HuH-7.5 (cell line): ENCODE measurements at regions not wholly inside any gene's neighbourhood (a gene's known extent, or its start where the extent isn't known, plus 50 kb on each side); places are given as distances from the start of the nearest gene placed in this dataset.
"Not testable (repeated sequence)": the region's sequence is repeated elsewhere in the genome, so short reads cannot be mapped to it uniquely, and the experiment has no call there.

Experiments used
- DNase-seq: peaks from one replicate; pipeline ENCODE4 v3.0.0; 2011; ENCODE audit warnings: low spot score

DNA sequence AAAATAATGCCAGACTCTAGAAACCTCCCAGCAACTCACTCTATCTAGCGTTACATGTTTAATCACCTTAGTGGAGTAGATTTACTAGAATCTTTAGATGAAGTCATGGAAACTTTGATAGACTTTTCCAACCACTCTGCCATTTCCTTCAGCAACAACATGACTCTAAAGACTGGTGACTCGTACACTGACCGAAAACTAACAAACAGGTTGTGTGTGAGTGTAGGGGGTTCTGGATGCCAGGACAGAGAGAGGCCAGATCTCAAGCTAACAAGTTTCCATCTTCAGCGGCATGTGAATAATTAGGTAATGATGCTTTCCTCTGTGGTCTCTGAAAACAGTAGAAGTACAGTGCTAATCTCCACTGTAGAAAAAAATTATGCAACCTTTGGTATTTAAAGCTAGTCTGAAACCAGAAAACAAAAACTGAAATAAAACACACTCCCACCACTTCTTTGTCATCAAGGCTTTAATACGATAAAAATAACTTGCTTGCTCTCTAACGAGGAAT is 286.4 kb downstream of the PRDM5 start:
- DNase-seq = no peak

DNA sequence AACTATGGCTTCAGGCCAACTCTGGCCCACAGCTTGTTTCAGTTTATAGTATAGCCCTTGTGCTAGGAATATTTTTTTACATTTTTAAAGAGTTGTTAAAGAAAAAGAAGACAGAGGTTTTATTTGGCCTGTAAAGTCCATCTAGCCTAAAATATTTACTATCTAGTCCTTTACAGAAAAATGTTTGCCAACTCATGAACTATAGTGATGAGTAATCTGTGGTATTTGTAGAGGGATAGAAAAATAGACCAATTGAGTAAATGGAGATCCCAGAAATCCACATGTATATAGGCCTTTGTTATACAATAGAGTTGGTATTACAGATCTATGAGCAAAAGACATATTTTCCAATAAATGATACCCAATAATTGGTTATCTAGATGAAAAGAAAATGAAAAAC is 288.7 kb downstream of the PRDM5 start:
- no peak for DNase-seq

DNA sequence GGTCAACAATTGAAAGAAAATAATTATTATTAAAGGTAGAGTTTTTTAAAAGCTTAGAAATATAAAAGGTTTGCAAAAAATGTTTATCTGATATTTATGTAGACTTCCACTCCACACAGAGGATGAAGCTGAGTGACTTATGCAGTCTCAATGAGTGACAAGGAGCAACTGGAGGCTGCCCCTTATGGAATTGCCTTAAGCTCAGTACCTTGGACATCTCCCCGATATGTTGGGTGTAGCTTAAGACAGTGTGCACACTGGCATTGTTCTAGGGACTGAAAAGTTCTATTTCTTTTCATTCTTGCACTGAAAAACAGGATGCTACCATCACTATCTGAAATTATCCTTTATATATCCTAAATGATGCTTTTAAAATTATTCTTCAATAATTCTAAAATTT is 292.1 kb downstream of the PRDM5 start:
- no peak for DNase-seq

DNA sequence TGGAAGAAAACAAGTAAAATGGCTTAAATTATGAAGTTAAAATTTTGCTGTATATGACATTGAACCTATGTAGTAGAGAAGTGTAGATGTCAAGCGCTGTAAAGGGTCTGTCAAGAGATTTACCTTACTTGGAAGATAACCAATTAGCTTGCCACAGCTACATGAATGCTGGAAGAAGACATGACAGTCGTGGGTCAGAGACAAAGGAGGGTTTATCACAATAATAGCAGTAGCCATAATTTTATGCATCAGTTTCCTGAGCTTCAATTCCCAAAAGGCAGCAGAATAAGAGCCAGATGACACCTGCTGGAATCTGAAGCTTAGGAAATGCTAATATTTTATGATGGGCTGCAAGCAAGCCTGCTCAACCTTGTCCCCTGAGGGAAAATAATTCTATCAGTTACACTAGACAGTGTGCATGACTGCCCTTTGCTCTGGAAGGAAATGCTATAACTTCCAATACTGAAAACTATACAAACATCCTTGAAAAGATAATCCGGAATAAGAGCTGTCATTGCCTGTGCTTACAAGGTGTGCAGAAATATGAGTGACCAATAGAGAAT is 292.9 kb downstream of the PRDM5 start:
- no peak for DNase-seq

DNA sequence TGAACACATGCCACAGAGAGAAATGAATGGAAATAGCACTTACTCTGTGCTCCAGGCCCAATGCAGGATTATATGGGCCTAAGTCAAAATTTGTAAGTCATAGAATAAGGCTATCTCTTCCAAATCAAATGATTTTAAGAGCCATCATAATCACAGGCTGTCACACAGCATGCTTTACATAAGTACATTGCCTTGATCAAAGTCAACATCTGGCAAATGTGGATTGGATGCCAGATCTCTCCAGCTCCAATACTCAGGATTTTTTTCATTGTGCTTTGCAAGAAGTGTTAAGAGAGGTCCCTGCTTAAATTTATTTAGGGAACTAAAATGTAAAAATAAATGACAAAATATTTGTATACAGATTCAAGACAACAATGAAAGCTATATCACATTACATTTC is 299.9 kb downstream of the PRDM5 start:
- no peak for DNase-seq

DNA sequence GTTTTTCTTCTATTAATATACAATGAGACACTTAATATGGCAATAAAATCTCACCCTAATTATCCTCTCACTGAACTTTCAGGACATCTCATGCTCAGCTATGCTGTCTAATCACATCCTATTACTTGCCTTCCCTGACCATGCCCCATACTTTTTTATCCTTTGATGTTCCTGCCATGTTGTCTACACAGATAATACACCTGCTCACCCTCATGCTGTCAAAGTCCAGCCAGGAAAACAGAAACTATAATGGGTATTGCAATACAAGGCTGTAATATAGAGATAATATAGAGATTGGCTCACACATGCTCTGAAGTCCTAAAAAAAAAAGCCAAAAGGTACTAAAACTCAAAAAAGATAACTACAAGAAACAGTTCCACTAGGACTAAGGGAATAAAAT is 305.4 kb downstream of the PRDM5 start:
- no peak for DNase-seq

DNA sequence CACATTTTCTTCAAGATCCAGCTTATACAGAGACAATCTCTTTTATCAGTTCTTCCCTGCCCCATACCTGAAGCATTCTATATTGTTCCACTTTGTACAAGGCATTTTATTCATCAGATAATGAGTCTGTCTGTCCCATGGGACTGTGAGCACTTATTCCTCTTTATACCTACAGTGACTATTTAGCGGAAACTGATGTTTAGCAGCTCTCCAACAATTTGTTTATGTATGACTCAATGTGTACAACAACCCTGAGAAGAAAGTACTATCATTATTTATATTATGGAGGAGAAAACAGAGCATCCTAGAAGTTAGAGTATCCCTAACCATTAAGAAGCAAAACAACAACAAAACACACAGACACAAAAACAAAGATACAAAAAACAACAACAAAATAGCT is 306.5 kb downstream of the PRDM5 start:
- no peak for DNase-seq

DNA sequence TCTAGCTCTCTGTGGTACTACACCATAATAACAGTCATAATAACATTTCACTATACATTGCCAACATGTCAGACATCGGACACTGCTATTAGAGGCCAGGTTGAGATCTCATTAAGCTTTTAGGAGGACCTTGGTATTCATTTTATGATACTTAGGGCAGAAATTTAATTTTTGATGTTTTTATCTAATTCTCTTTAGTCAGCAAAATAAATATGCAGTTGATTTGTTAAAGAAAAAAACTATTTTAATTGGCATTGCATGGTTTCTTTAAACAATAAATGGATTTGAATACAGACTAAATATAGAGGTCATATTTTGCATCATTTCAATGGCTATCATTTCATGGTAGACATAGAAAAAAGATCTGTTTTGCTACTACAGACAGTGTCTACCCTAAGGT is 308.7 kb downstream of the PRDM5 start:
- no peak for DNase-seq

DNA sequence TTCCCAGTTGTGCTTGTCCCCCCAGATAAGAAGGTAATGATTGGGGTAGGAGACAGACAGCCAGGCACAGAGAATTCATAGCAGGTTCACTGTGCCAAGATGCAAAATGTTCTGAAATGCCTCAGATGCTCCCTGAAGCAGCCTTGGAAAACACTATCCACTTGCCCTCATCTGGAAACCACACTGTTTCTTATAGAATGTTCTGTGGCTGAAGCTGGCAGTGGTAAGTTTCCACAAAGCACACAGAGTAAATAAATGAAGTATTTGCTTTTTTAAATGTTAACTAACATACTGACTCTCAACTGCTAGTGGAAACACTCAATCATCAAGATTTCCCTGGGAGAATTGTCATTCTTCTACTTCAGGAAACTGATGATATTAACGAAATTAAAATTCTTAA is 311.4 kb downstream of the PRDM5 start:
- DNase-seq = no peak

DNA sequence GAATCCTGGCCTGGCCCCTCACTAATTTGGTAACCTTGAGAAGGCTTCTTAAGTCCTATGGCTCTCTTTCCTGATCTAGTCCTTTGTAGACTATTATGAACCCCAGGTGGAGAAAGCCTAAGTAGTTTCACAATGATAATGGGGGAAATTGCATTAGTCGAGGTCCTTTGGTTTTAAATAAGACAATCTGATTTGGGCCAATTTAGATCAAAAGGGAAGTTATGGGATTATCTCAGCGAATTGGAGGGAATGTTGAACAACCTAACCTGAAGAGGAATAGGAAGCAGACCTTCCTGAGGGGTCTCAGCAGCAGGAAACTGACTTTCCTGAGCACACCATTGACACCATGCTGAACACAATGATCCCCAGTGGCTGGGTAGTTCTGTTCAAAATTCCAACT is 331.5 kb downstream of the PRDM5 start:
- no peak for DNase-seq

DNA sequence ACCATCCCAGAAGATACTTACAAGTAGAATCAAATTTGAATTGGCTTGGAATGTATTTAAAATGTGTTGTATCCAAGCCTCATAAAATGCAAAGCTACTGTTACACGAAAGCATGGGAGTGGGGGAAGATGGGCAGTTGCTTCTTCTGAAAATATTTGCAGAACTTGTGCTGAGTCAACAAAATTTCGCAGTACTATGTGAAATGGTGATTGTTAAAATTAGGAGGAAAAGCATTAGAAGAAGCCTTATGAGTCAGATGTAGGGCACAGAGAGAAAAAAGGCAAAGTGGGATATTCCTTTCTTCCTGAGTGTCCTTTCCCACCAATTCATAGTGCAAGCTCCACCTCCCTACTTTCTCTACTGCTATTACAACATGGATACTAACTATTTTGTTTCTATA is 332.7 kb downstream of the PRDM5 start:
- no peak for DNase-seq

DNA sequence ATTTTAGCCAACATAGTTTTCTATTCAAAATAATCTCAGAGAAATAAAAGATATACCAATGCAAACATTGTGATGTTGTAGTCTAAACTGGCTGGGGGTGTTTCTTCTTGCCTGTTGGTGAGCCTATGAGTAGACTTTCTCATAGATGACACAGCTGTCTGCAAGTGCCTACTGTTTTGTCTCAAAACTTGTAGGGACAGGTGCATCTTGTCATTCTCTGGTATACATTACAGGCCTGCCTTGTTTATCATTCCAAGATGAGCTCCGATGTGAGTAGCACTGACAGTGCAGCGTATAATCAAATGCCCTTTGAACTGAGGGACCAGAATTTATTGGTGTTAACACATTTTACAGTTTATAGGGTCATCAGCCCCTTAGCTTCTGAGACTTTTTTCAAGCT is 353.8 kb downstream of the PRDM5 start:
- no peak for DNase-seq

DNA sequence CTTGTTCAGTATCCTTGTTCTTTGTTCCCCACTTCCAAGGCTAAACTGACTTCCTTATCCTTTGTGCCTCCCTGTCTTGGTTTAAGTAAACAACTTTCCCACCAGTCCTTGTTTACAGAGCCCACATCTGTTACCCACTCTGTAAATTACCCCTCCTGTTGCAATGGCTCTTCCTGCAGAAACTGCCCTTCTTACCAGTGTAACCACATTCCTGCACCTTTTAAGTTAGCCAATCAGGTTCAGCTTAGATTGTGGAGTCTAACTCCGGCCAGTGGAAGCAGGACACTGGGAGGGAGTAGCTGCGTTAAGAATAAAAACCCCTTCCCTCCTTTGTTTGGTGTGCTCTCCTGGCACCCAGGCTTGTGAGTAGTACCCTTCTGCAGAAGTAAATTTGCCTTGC is 360.9 kb downstream of the PRDM5 start:
- DNase-seq = no peak

DNA sequence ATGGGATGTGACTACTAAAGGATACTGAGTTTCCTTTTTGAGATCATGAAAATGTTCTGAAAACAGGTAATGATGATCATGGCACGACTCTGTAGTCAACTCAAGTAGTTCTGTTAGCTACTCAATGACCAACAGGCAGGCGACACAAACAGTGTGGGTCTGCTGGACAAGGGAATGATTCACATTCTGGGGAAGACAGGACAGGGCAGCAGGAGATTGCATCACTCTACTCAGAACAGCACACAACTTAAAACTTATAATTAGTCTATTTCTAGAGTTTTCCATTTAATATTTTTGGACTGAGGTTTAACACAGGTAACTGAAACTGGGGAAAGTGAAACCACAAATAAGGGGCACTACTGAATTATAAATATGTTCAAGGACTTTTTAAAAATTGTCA is 365.2 kb downstream of the PRDM5 start:
- no peak for DNase-seq

DNA sequence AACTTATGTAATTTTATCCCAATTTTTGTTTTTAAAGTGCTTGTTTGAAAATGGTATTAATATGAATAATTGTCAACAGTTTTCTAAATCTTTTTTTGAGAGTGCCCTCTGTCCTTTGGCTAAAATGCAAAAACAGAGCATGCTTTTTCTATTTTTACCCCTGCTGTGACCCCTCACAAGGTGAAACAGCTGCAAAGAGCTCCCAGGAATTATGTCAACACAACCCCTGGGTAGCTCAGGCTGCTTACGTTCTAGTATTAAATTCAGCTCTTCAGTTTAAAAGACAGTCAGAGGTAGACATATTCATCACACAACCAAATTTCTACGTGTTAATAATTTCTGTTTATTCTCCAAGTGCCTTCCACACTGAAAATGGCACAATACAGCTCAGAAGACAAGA is 367.5 kb downstream of the PRDM5 start:
- DNase-seq = no peak

DNA sequence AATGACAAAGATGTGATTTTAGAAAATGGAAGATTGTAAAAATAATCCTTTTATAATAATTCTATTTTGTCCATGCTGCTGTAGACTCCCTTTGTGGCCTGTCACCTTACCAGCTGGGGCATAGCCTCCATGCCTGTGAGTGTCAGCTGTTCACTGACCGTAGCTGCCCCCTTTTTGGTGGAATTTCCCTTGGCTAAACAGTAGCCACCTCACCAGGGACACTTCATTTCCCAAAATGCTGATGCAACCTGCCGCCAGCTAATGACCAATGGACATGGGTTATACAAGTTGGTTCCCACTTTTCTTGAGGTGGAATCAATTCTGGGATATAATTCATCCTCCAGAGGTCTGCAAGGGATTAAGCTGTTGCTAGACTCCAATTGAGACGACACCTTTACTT is 368.4 kb downstream of the PRDM5 start:
- DNase-seq = no peak

DNA sequence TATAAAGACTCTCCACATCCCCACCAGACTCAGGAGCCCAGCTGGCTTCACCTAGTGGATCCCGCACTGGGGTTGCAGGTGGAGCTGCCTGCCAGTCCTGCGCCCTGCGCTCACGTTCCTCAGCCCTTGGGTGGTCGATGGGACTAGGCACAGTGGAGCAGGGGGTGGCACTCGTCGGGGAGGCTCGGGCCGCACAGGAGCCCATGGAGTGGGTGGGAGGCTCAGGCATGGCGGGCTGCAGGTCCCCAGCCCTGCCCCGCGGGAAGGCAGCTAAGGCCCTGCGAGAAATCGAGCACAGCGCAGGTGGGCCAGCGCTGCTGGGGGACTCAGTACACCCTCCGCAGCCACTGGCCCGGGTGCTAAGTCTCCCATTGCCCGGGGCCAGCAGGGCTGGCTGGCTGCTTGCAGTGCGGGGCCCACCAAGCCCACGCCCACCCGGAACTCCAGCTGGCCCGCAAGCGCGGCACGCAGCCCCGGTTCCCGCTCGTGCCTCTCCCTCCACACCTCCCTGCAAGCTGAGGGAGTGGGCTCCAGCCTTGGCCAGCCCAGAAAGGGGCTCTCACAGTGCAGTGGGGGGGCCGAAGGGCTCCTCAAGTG is 371.8 kb downstream of the PRDM5 start:
- not testable (repeated sequence) for DNase-seq

DNA sequence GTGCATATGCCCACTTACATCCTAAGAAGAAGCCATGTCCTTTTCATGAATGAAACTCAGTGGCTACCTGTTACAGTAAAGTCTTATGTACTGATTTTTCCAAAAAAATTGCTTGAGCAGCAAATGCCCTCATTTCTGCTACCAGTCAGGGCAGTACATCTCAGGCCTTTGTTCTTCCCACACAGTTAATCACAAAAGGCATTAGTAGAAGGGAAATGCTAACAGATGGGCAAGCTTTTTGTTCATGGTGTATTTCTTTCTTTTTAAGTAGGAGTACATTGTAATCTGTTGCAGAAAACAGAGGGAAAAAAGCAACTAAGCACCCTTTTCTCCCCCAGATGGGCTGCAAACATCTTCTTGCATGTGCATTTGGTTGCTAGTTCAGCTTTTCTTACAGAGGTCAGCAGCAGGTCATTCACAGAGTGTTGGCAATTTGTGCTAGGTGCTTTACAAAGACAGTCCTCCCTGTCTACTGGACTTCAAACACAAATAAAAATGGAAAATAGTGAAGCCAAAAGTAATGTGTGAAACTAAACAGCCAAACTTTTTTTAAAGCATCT is 373.4 kb downstream of the PRDM5 start:
- DNase-seq = no peak

DNA sequence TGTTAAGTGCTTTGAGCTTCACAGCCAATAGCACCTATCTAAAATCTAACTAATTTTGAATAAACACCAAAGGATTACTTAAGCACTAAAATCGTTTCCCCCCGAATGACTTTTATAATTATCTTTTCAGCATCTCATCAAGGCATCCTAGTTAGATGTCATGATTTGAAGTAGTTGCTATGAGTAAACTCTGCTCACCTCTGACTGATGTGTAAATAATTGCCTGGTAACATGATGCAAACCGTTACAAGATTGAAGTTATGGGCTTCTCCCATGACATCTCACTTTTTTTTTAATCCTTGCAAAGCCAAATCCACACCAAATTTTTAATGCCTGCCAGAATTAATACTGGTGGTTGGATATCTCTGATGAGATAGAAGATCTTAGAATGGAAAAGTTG is 377.1 kb downstream of the PRDM5 start:
- no peak for DNase-seq

DNA sequence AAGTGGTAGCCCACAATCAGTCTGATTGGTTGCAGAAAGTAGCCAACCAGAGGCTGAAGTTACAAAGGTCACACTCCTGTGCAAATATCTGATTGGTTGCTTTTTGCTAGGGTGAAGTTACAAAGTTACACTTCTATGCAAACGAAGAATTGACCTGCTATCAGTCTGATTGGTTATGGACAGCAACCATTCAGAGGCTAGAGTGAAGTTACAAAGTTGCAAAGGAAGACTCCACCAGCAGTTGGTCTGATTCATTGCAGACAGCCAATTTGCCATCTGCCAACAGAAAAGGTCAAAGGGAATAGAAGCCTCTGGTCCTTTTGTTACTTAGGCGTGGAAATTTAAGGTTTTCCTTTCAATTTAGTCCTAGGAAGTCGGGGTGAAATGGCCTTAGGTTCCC is 377.7 kb downstream of the PRDM5 start:
- DNase-seq = no peak

DNA sequence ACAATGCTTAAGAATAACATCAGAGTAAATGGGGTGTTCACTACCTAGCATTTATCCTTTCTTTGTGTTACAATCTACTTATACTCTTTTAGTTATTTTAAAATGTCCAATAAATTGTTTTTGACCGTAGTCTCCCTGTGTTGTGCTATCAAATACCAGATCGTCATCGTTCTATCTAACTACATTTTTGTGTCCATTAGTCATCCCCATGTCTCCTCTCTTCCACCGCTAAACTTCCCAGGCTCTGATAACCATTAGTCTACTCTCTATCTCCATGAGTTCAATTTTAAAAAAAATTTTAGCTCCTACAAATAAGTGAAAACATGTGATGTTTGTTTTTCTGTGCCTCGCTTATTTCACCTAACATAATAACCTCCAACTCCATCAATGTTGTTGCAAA is 381.9 kb downstream of the PRDM5 start:
- no peak for DNase-seq

DNA sequence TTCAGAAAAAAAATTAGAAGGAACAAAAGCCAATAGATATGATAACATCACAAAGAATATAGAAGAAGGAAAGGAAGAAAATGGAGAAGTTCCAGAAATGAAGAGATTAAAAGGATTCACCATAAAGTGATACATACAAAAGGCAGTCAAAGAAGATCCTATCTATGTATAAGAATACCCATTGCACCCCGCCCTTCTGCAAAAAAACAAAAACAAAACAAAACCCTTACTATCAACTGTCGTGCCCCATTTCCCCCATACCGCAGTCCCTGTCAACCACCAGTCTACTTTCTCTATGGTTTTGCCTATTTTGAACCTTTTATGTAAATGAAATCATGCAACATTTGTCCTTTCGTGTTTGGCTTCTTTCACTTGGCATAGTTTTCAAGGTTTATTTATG is 385.6 kb downstream of the PRDM5 start:
- DNase-seq = no peak

DNA sequence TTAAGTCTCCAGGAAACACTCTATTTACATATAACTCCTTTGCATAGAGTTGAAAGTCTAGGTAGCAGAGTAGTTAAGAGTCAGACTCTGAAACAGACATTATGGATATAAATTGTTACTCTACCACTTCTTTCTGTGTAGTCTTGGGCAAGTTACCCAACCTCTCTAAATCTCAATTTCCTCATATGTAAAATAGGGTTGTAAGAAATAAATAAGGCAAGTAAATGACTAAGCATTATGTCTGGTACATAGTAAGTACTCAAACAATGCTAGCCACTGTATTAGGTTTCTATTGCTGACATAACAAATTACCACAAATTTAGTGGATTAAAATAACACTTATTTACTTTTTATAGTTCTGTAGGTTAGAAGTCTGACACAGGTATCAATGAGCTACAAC is 394.1 kb downstream of the PRDM5 start:
- no peak for DNase-seq

DNA sequence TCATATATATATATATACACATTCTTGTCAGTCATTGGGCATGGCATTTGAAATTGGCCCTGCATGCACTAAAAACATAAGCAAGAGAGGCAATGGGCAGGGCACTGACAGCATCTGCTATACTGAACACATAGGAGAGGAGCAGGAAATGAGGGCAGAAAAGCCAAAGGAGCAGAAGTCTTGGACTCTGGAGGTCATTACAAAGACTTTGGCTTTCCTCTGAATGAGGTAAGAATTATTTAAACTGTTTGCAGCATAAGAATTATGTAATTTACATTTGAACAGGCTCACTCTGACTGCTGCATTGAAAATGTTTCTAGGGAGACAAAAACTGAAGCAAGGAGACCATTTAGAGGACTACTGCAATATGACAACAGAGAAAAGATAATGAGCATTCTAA is 396.5 kb downstream of the PRDM5 start:
- no peak for DNase-seq
